H1 (cell line): ENCODE measurements at regions not wholly inside any gene's neighbourhood (a gene's known extent, or its start where the extent isn't known, plus 50 kb on each side); places are given as distances from the start of the nearest gene placed in this dataset.

Source experiments
- CTCF ChIA-PET: fragments of 300-600 bp; sonication (Branson Sonifier 250); formaldehyde crosslinking; loops from one replicate; lab custom pipeline; 2021; ENCODE audit not compliant: partially characterized antibody; lab: Charles Lee
- POLR2A ChIA-PET: fragments of 300-600 bp; sonication (Branson Sonifier 250); formaldehyde crosslinking; loops from one replicate; lab custom pipeline; 2021; ENCODE audit warnings: inconsistent platforms; ENCODE audit not compliant: partially characterized antibody; lab: Charles Lee
- DNase-seq, 2 experiments: peaks; one replicate each; pipeline versions ENCODE4 v3.0.0 to v3.0.0-alpha.2; 2010 to 2022; ENCODE audit warnings: low spot score in 2 of 2, low read depth in 1 of 2, mixed read lengths in 1 of 2
- FAIRE-seq: peaks from 2 replicates; lab custom pipeline; 2011; peaks lifted over from hg19 to GRCh38; lab: Jason Lieb, UNC
- H2AFZ ChIP-seq: 2 replicates; pipeline ENCODE4 v1.8.1; 2012; ENCODE audit warnings: low read length, inconsistent platforms
- H2AK5ac ChIP-seq: 2 replicates; pipeline ENCODE4 v1.6.1; 2013; ENCODE audit warnings: low read depth, low read length
- H2BK120ac ChIP-seq: replicated peaks from 2 replicates; pipeline ENCODE3; 2013; ENCODE audit warnings: low read depth, low read length, inconsistent platforms
- H2BK12ac ChIP-seq: 2 replicates; pipeline ENCODE4 v1.6.1; 2013; ENCODE audit warnings: low read depth, low read length
- H2BK15ac ChIP-seq: 2 replicates; pipeline ENCODE4 v1.6.1; 2013; ENCODE audit warnings: low read length
- H2BK20ac ChIP-seq: 2 replicates; pipeline ENCODE4 v1.6.1; 2013; ENCODE audit warnings: low read length
- H2BK5ac ChIP-seq: 2 replicates; pipeline ENCODE4 v1.6.1; 2013; ENCODE audit warnings: low read depth, low read length
- H3K14ac ChIP-seq: 2 replicates; pipeline ENCODE4 v1.6.1; 2013; ENCODE audit warnings: inconsistent platforms; ENCODE audit not compliant: insufficient read length
- H3K18ac ChIP-seq: 2 replicates; pipeline ENCODE4 v1.6.1; 2013; ENCODE audit warnings: low read length; ENCODE audit errors: extremely low read depth
- H3K23ac ChIP-seq: 2 replicates; pipeline ENCODE4 v1.6.1; 2013; ENCODE audit warnings: inconsistent platforms; ENCODE audit not compliant: insufficient read length
- H3K23me2 ChIP-seq: 2 replicates; pipeline ENCODE4 v1.6.1; 2013; ENCODE audit warnings: low read depth, low read length
- H3K27ac ChIP-seq: 2 replicates; pipeline ENCODE4 v1.6.1; 2011; ENCODE audit warnings: low read depth, low read length, inconsistent platforms
- H3K27me3 ChIP-seq, 4 experiments: replicated peaks in 1 of 4; 1 replicate in 1 of 4; 2 replicates in 3 of 4; pipeline versions ENCODE4 v1.6.1 to v1.8.1; 2011 to 2013; ENCODE audit warnings: low read length in 3 of 4, mild to moderate bottlenecking in 3 of 4, inconsistent platforms in 2 of 4, mixed read lengths in 2 of 4, moderate library complexity in 1 of 4; ENCODE audit not compliant: control insufficient read depth in 3 of 4, insufficient read depth in 3 of 4; ENCODE audit errors: extremely low read depth in 1 of 4
- H3K36me3 ChIP-seq, 4 experiments: 2 replicates each; pipeline versions ENCODE4 v1.6.1 to v1.8.1; 2011 to 2013; ENCODE audit warnings: mild to moderate bottlenecking in 4 of 4, low read length in 3 of 4, moderate library complexity in 2 of 4, control low read depth in 1 of 4, inconsistent platforms in 1 of 4; ENCODE audit not compliant: insufficient read depth in 4 of 4, control insufficient read depth in 2 of 4
- H3K4ac ChIP-seq: replicated peaks from 2 replicates; pipeline ENCODE3; 2013; ENCODE audit warnings: low read length, low read depth, mixed read lengths, inconsistent platforms; ENCODE audit not compliant: insufficient read length
- H3K4me1 ChIP-seq, 4 experiments: replicated peaks in 1 of 4; 1 replicate in 1 of 4; 2 replicates in 3 of 4; pipeline versions ENCODE4 v1.6.1 to v1.8.1; 2011 to 2013; ENCODE audit warnings: low read length in 3 of 4, inconsistent platforms in 2 of 4, mixed read lengths in 1 of 4; ENCODE audit not compliant: insufficient read depth in 4 of 4, control insufficient read depth in 3 of 4
- H3K4me2 ChIP-seq, 2 experiments: 2 replicates each; pipeline versions ENCODE4 v1.6.1 to v1.8.1; 2011 to 2013; ENCODE audit warnings: low read depth in 2 of 2, low read length in 2 of 2, control low read depth in 1 of 2, inconsistent platforms in 1 of 2, mild to moderate bottlenecking in 1 of 2; ENCODE audit not compliant: insufficient read depth in 1 of 2
- H3K4me3 ChIP-seq, 4 experiments: fragments of 200-600, 300-600 bp in 1 of 4; sonication (generic), shearing (Covaris generic), sonication (Bioruptor Twin) in 1 of 4; 2 replicates each; pipeline versions ENCODE4 v1.5.1 to v1.8.1; 2011 to 2016; ENCODE audit warnings: low read length in 4 of 4, low read depth in 3 of 4, control low read depth in 2 of 4, inconsistent platforms in 2 of 4, mild to moderate bottlenecking in 2 of 4, mixed read lengths in 1 of 4, moderate library complexity in 1 of 4; ENCODE audit not compliant: insufficient read depth in 2 of 4; ENCODE audit errors: extremely low read depth in 1 of 4
- H3K56ac ChIP-seq: replicated peaks from 2 replicates; pipeline ENCODE3; 2013; ENCODE audit warnings: low read depth, mild to moderate bottlenecking, mixed read lengths, low read length, inconsistent platforms; ENCODE audit not compliant: insufficient read length
- H3K79me1 ChIP-seq: 2 replicates; pipeline ENCODE4 v1.6.1; 2013; ENCODE audit warnings: low read depth, low read length, control low read depth
- H3K79me2 ChIP-seq, 2 experiments: 2 replicates each; pipeline versions ENCODE4 v1.6.1 to v1.8.1; 2012 to 2013; ENCODE audit warnings: low read length in 2 of 2, mild to moderate bottlenecking in 2 of 2, inconsistent platforms in 1 of 2; ENCODE audit not compliant: insufficient read depth in 2 of 2, control insufficient read depth in 1 of 2
- H3K9ac ChIP-seq, 4 experiments: replicated peaks in 1 of 4; 1 replicate in 1 of 4; 2 replicates in 3 of 4; pipeline versions ENCODE4 v1.6.1 to v1.8.1; 2011 to 2013; ENCODE audit warnings: low read depth in 3 of 4, low read length in 3 of 4, control low read depth in 2 of 4, mild to moderate bottlenecking in 2 of 4, moderate library complexity in 2 of 4, inconsistent platforms in 1 of 4; ENCODE audit errors: extremely low read depth in 1 of 4
- H3K9me3 ChIP-seq, 2 experiments: 2 replicates each; pipeline versions ENCODE4 v1.6.1 to v1.8.1; 2012 to 2013; ENCODE audit warnings: mild to moderate bottlenecking in 2 of 2, moderate library complexity in 2 of 2, control low read depth in 1 of 2, inconsistent platforms in 1 of 2, low read depth in 1 of 2, low read length in 1 of 2, mixed read lengths in 1 of 2; ENCODE audit not compliant: insufficient read depth in 2 of 2
- H4K20me1 ChIP-seq, 2 experiments: replicated peaks in 1 of 2; 2 replicates each; pipeline versions ENCODE3 to v1.8.1; 2011 to 2013; ENCODE audit warnings: inconsistent platforms in 2 of 2, low read length in 2 of 2, mild to moderate bottlenecking in 1 of 2; ENCODE audit not compliant: insufficient read depth in 2 of 2, control insufficient read depth in 1 of 2
- H4K5ac ChIP-seq: 2 replicates; pipeline ENCODE4 v1.6.1; 2013; ENCODE audit warnings: low read length, low read depth, mixed read lengths, inconsistent platforms; ENCODE audit not compliant: insufficient read length
- H4K8ac ChIP-seq: 2 replicates; pipeline ENCODE4 v1.8.0; 2013; ENCODE audit warnings: mild to moderate bottlenecking, moderate library complexity, low read length, inconsistent platforms; ENCODE audit not compliant: insufficient read depth; ENCODE audit errors: extremely low read depth
- H4K91ac ChIP-seq: replicated peaks from 2 replicates; pipeline ENCODE3; 2013; ENCODE audit warnings: low read length, mixed read lengths, inconsistent platforms; ENCODE audit not compliant: insufficient read length
- ASH2L ChIP-seq: fragments of 200-600, 300-600 bp; sonication (generic); IDR thresholded peaks from one replicate; pipeline ENCODE4 v1.7.1; 2017; ENCODE audit warnings: low read length
- BACH1 ChIP-seq: IDR thresholded peaks from 2 replicates; pipeline ENCODE4 v1.6.1; 2012; ENCODE audit warnings: low read length, improper control_type of control experiment
- CBX8 ChIP-seq: fragments of 300-800, 300-1000 bp; sonication (generic); IDR thresholded peaks from 2 replicates; pipeline ENCODE4 v1.7.1; 2016; ENCODE audit warnings: low read depth, low read length, borderline replicate concordance
- FOSL1 ChIP-seq: IDR thresholded peaks from 2 replicates; pipeline ENCODE4 v1.6.1; 2011; ENCODE audit warnings: mild to moderate bottlenecking, low read depth, low read length, moderate library complexity; ENCODE audit not compliant: insufficient read depth
- GTF2F1 ChIP-seq: IDR thresholded peaks from 2 replicates; pipeline ENCODE4 v1.6.1; 2012; ENCODE audit warnings: low read depth, low read length, improper control_type of control experiment, borderline replicate concordance
- JUND ChIP-seq: IDR thresholded peaks from 2 replicates; pipeline ENCODE4 v1.6.1; 2011; ENCODE audit warnings: mild to moderate bottlenecking, improper control_type of control experiment, low read length
- MAFK ChIP-seq: IDR thresholded peaks from 2 replicates; pipeline ENCODE4 v1.6.1; 2012; ENCODE audit warnings: low read depth, mild to moderate bottlenecking, improper control_type of control experiment, low read length
- NRF1 ChIP-seq: IDR thresholded peaks from 2 replicates; pipeline ENCODE4 v1.6.1; 2011; ENCODE audit warnings: mild to moderate bottlenecking, low read depth, low read length, improper control_type of control experiment
- POLR2AphosphoS5 ChIP-seq: IDR thresholded peaks from 2 replicates; pipeline ENCODE4 v1.6.1; 2011; ENCODE audit warnings: low read depth, low read length
- RFX5 ChIP-seq: IDR thresholded peaks from 2 replicates; pipeline ENCODE4 v1.6.1; 2011; ENCODE audit warnings: low read depth, low read length, improper control_type of control experiment, borderline replicate concordance
- SIN3A ChIP-seq, 2 experiments: IDR thresholded peaks in 1 of 2; conservative IDR thresholded peaks in 1 of 2; 2 replicates each; pipeline ENCODE4 v1.6.1; 2011 to 2012; ENCODE audit warnings: low read length in 2 of 2, improper control_type of control experiment in 1 of 2, low read depth in 1 of 2, mild to moderate bottlenecking in 1 of 2
- SP1 ChIP-seq: IDR thresholded peaks from 2 replicates; pipeline ENCODE4 v1.6.1; 2011; ENCODE audit warnings: low read depth, low read length
- TAF7 ChIP-seq: optimal IDR thresholded peaks from 2 replicates; pipeline ENCODE3; 2011; ENCODE audit warnings: low read depth, mild to moderate bottlenecking, inconsistent platforms, low read length, moderate library complexity, borderline replicate concordance
- TEAD4 ChIP-seq: IDR thresholded peaks from 2 replicates; pipeline ENCODE4 v1.6.1; 2012; ENCODE audit warnings: low read depth, low read length, inconsistent platforms, mixed read lengths
- YY1 ChIP-seq: IDR thresholded peaks from 2 replicates; pipeline ENCODE4 v1.6.1; 2011; ENCODE audit warnings: low read depth, mild to moderate bottlenecking, low read length
- ZNF274 ChIP-seq: IDR thresholded peaks from 2 replicates; pipeline ENCODE4 v1.7.0; 2012; ENCODE audit warnings: low read length, borderline replicate concordance; ENCODE audit errors: extremely low read depth
- WGBS, 2 experiments: shearing (Covaris generic) in 1 of 2; methylation state at CpG; one replicate each; pipeline versions ENCODE4 v1.1.6 to v1.1.7; 2013 to 2015; ENCODE audit warnings: low lambda C conversion rate in 2 of 2, mixed read lengths in 2 of 2, inconsistent platforms in 1 of 2, low coverage in 1 of 2, missing lambda C conversion rate in 1 of 2; ENCODE audit not compliant: insufficient replicate concordance in 2 of 2, insufficient coverage in 1 of 2, insufficient read length in 1 of 2; ENCODE audit errors: extremely low coverage in 1 of 2, missing lambda C conversion rate in 1 of 2; 5-methylcytosine and 5-hydroxymethylcytosine counted together

- H3K79me1 ChIP-seq = no peaks in the 10 kb centered on the region
- peaks cover 6 to 15% of the 10 kb centered on the region in 2 experiments for H3K9me3 ChIP-seq
- H3K23me2 ChIP-seq = no peaks in the 10 kb centered on the region
- H3K27me3 ChIP-seq = no peaks in the 10 kb centered on the region
- H2AK5ac ChIP-seq = no peak overlapping the region
- H3K9ac ChIP-seq = no peak overlapping the region
- no peak overlapping the region for H2BK120ac ChIP-seq
- H2BK15ac ChIP-seq = no peak overlapping the region
- FAIRE-seq = no peak
- no peak overlapping the region for H2AFZ ChIP-seq
- no peak for DNase-seq
- 91% methylated on average over 3 of the region's 3 CpGs; no CpG with 5 or more reads in 1 of the 2 experiments for WGBS, 2 experiments
- H3K79me2 ChIP-seq = no peaks in the 10 kb centered on the region
- H3K23ac ChIP-seq = no peak overlapping the region
- no peak overlapping the region for H4K91ac ChIP-seq
- no peaks in the 10 kb centered on the region for H4K20me1 ChIP-seq
- H3K4me1 ChIP-seq = no peaks in the 10 kb centered on the region
- H3K27ac ChIP-seq = no peak overlapping the region
- no peak overlapping the region for H4K8ac ChIP-seq
- H2BK12ac ChIP-seq = no peak overlapping the region
- H3K4ac ChIP-seq = no peak overlapping the region
- CTCF ChIA-PET = no interaction called here
- no peak overlapping the region for H2BK20ac ChIP-seq
- H3K4me3 ChIP-seq = no peak overlapping the region
- no peaks in the 10 kb centered on the region for H3K36me3 ChIP-seq
- no peak overlapping the region for H3K14ac ChIP-seq
- TF ChIP-seq ZNF274 = no peak
- TF ChIP-seq GTF2F1 = no peak
- TF ChIP-seq SIN3A (conservative IDR thresholded peaks at IDR 0.05 in 1 of 2, IDR thresholded peaks at IDR 0.05 in 1 of 2; ENCODE audit: low read depth in 1 of 2, low read length in 2 of 2) = no peak
- TF ChIP-seq FOSL1 = no peak
- no peak for TF ChIP-seq CBX8
- TF ChIP-seq TEAD4 = no peak
- TF ChIP-seq TAF7 = no peak
- no peak for TF ChIP-seq BACH1
- TF ChIP-seq RFX5 = no peak
- TF ChIP-seq MAFK = no peak
- no peak for TF ChIP-seq NRF1
- TF ChIP-seq JUND = no peak
- no peak for TF ChIP-seq YY1
- no peak for TF ChIP-seq ASH2L
- no peak for TF ChIP-seq SP1
- TF ChIP-seq POLR2AphosphoS5 = no peak
- no peak overlapping the region for H3K18ac ChIP-seq
- POLR2A ChIA-PET = no interaction called here
- H3K56ac ChIP-seq = no peak overlapping the region
- no peak overlapping the region for H3K4me2 ChIP-seq
- H2BK5ac ChIP-seq = no peak overlapping the region
- no peak overlapping the region for H4K5ac ChIP-seq
These were observed 55.2 kb upstream of the TMEM215 start for GRCh38 chr9:32728181-32728580.
